Neutrophil (primary cell): ENCODE measurements at regions not wholly inside any gene's neighbourhood (a gene's known extent, or its start where the extent isn't known, plus 50 kb on each side); places are given as distances from the start of the nearest gene placed in this dataset.

Source experiments
- H3K27ac ChIP-seq: fragments of 200-600 bp; sonication (generic); 2 replicates; pipeline ENCODE4 v1.5.1; 2016; ENCODE audit warnings: mild to moderate bottlenecking, moderate library complexity
- H3K27me3 ChIP-seq: fragments of 200-600 bp; sonication (generic); 2 replicates; pipeline ENCODE4 v1.6.0; 2016; ENCODE audit warnings: mild to moderate bottlenecking
- H3K36me3 ChIP-seq: fragments of 200-600 bp; sonication (generic); 2 replicates; pipeline ENCODE4 v1.5.1; 2017
- H3K4me1 ChIP-seq, 2 experiments: fragments of 200-600 bp in 1 of 2; sonication (generic) in 1 of 2; 1 replicate in 1 of 2; 2 replicates in 1 of 2; pipeline versions ENCODE4 v1.5.1 to v1.6.1; 2013 to 2016; ENCODE audit warnings: low read depth in 1 of 2, low read length in 1 of 2, mild to moderate bottlenecking in 1 of 2, moderate library complexity in 1 of 2; ENCODE audit not compliant: control insufficient read depth in 1 of 2, insufficient read depth in 1 of 2
- H3K4me3 ChIP-seq, 2 experiments: fragments of 200-600 bp in 1 of 2; sonication (generic) in 1 of 2; 1 replicate in 1 of 2; 2 replicates in 1 of 2; pipeline ENCODE4 v1.5.1; 2013 to 2016; ENCODE audit warnings: low read depth in 1 of 2, low read length in 1 of 2, mild to moderate bottlenecking in 1 of 2, moderate library complexity in 1 of 2
- H3K9me3 ChIP-seq: fragments of 200-600 bp; sonication (generic); 2 replicates; pipeline ENCODE4 v1.5.1; 2016
- CTCF ChIP-seq: fragments of 200-600 bp; sonication (generic); IDR thresholded peaks from 2 replicates; pipeline ENCODE4 v1.5.1; 2016; ENCODE audit warnings: antibody characterized with exemption

- Histone ChIP-seq H3K4me3 (no peak overlapping the region), H3K4me1 (no peaks in the 10 kb centered on the region), H3K9me3 (no peaks in the 10 kb centered on the region), H3K27me3 (peaks cover 17% of the 10 kb centered on the region), H3K36me3 (no peaks in the 10 kb centered on the region), H3K27ac (no peak overlapping the region)
- TF ChIP-seq CTCF: no peak
Measured at GRCh38 chr14:22122227-22122818, 448.7 kb upstream of the OR4E1 start.

GRCh38 chr14:22118899-22119477 is 445.4 kb upstream of the OR4E1 start:
- H3K36me3 ChIP-seq: no peaks in the 10 kb centered on the region

GRCh38 chr14:22113401-22113800 is 439.8 kb upstream of the OR4E1 start:
- Histone ChIP-seq H3K27ac (no peak overlapping the region), H3K36me3 (no peaks in the 10 kb centered on the region), H3K27me3 (peaks cover under 1% of the 10 kb centered on the region), H3K9me3 (no peaks in the 10 kb centered on the region), H3K4me1 (no peaks in the 10 kb centered on the region), H3K4me3 (no peak overlapping the region)
- TF ChIP-seq CTCF: no peak

More at GRCh38 chr14:22118899-22119477, 445.4 kb upstream of the OR4E1 start:
- Histone ChIP-seq H3K9me3 (no peaks in the 10 kb centered on the region), H3K4me1 (no peaks in the 10 kb centered on the region), H3K27ac (no peak overlapping the region), H3K27me3 (peaks cover 17% of the 10 kb centered on the region), H3K4me3 (no peak overlapping the region)
- no peak for TF ChIP-seq CTCF

GRCh38 chr14:22112004-22112403 is 438.4 kb upstream of the OR4E1 start:
- H3K4me3 ChIP-seq: no peak overlapping the region
- no peak for TF ChIP-seq CTCF
- no peaks in the 10 kb centered on the region for H3K4me1 ChIP-seq
- no peaks in the 10 kb centered on the region for H3K36me3 ChIP-seq
- H3K27me3 ChIP-seq: no peaks in the 10 kb centered on the region
- no peaks in the 10 kb centered on the region for H3K9me3 ChIP-seq
- no peak overlapping the region for H3K27ac ChIP-seq

- Histone ChIP-seq H3K4me1 (no peaks in the 10 kb centered on the region), H3K27ac (no peak overlapping the region), H3K36me3 (no peaks in the 10 kb centered on the region), H3K4me3 (no peak overlapping the region), H3K9me3 (no peaks in the 10 kb centered on the region), H3K27me3 (peaks cover 5% of the 10 kb centered on the region)
- TF ChIP-seq CTCF: no peak
Measured at GRCh38 chr14:22107753-22108152, 434.1 kb upstream of the OR4E1 start.
